Osteoblast (primary cell): ENCODE measurements at regions not wholly inside any gene's neighbourhood (a gene's known extent, or its start where the extent isn't known, plus 50 kb on each side); places are given as distances from the start of the nearest gene placed in this dataset.
"Not testable (repeated sequence)": the region's sequence is repeated elsewhere in the genome, so short reads cannot be mapped to it uniquely, and the experiment has no call there.

Experiments used
- DNase-seq: peaks from one replicate; pipeline ENCODE4 v3.0.0; 2011; ENCODE audit warnings: low spot score, mixed read lengths; ENCODE audit not compliant: insufficient read length; ENCODE audit errors: missing footprints
- H2AFZ ChIP-seq: 2 replicates; pipeline ENCODE4 v1.6.0; 2011; ENCODE audit warnings: mild to moderate bottlenecking, low read length
- H3K27ac ChIP-seq: 2 replicates; pipeline ENCODE4 v1.5.1; 2011; ENCODE audit warnings: mild to moderate bottlenecking, low read depth, low read length, moderate library complexity
- H3K27me3 ChIP-seq: 2 replicates; pipeline ENCODE4 v1.6.0; 2012; ENCODE audit warnings: mild to moderate bottlenecking, control low read depth, inconsistent platforms, low read length, moderate library complexity; ENCODE audit not compliant: insufficient read depth
- H3K36me3 ChIP-seq: 2 replicates; pipeline ENCODE4 v1.5.1; 2011; ENCODE audit warnings: mild to moderate bottlenecking, low read length, control low read depth, moderate library complexity; ENCODE audit not compliant: insufficient read depth
- H3K4me1 ChIP-seq: 2 replicates; pipeline ENCODE4 v1.5.1; 2011; ENCODE audit warnings: mild to moderate bottlenecking, low read length, control low read depth, moderate library complexity; ENCODE audit not compliant: insufficient read depth
- H3K4me2 ChIP-seq: 2 replicates; pipeline ENCODE4 v1.6.0; 2011; ENCODE audit warnings: mild to moderate bottlenecking, low read length; ENCODE audit not compliant: insufficient read depth
- H3K4me3 ChIP-seq: fragments of 200-600 bp; sonication (generic); 3 replicates; pipeline ENCODE4 v1.5.1; 2012; ENCODE audit warnings: mild to moderate bottlenecking, low read length, inconsistent platforms; ENCODE audit not compliant: insufficient read depth
- H3K79me2 ChIP-seq: 2 replicates; pipeline ENCODE4 v1.6.0; 2012; ENCODE audit warnings: mild to moderate bottlenecking, low read length, control low read depth, inconsistent platforms; ENCODE audit not compliant: insufficient read depth
- H3K9me3 ChIP-seq: 2 replicates; pipeline ENCODE4 v1.5.1; 2011; ENCODE audit warnings: low read depth, low read length, control low read depth
- H4K20me1 ChIP-seq: 2 replicates; pipeline ENCODE4 v1.6.0; 2012; ENCODE audit warnings: mild to moderate bottlenecking, low read length, control low read depth; ENCODE audit not compliant: insufficient read depth
- CTCF ChIP-seq: IDR thresholded peaks from 2 replicates; pipeline ENCODE4 v1.5.1; 2011; ENCODE audit warnings: mild to moderate bottlenecking, low read depth, low read length, moderate library complexity; ENCODE audit errors: extremely low read depth

- H4K20me1 ChIP-seq, H3K4me1 ChIP-seq, DNase-seq, H3K9me3 ChIP-seq, H3K27ac ChIP-seq, H3K4me2 ChIP-seq, H3K27me3 ChIP-seq, H3K36me3 ChIP-seq, H3K79me2 ChIP-seq, H3K4me3 ChIP-seq, H2AFZ ChIP-seq: not testable (repeated sequence)
Observed at GRCh38 chr4:118502967-118503366, 150.2 kb upstream of the PRSS12 start.

GRCh38 chr4:118504927-118505326, 152.1 kb upstream of the PRSS12 start:
- H3K27me3 ChIP-seq, H4K20me1 ChIP-seq, H3K36me3 ChIP-seq, H3K9me3 ChIP-seq, H3K27ac ChIP-seq, H3K4me2 ChIP-seq, H3K79me2 ChIP-seq, H3K4me1 ChIP-seq, H3K4me3 ChIP-seq, H2AFZ ChIP-seq: not testable (repeated sequence)
- peak; percentile 34 for DNase-seq
- TF ChIP-seq CTCF = peak; percentile 8

DNA sequence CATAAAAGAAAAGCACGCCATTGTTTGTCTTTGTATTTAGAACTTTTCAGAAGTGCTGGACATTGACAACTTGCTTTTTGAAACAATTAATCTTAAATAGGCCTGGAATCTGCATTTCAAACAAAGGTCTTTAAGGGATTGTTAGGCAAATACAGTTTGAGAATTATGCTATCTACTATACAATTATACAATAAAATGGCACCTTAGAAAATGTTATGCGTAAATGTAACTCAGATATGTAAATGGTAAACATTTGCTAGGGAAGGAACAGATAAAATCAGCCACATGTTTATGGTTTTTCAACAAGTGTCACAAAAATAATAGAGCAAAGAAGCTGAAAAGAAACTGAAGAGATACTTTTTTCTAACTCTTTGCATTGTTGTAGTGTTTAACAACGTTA, 152.7 kb upstream of the PRSS12 start:
- not testable (repeated sequence) for H3K27me3 ChIP-seq, H3K36me3 ChIP-seq, H4K20me1 ChIP-seq, H3K27ac ChIP-seq, H3K79me2 ChIP-seq, H3K4me3 ChIP-seq, H3K4me1 ChIP-seq, H3K9me3 ChIP-seq, DNase-seq, H3K4me2 ChIP-seq, H2AFZ ChIP-seq

DNA sequence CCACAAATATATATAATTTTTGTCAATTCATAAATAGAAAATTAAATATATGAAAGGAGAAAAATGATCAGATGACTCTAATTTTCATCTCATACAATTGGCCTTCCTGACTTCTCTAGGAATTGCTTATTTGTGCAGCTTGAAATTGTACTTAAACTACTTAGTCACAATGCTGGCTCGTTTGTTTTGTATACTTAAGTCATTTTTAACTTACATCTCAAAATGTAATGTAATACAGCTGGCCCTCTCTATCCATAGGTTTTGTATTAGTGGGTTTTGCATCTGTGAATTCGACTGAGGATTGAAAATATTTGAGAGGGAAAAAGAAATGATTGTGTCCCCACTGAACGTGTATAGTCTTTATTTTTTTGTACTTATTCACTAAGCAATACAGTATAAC, 160.1 kb upstream of the PRSS12 start:
- H3K4me1 ChIP-seq, DNase-seq, H3K4me2 ChIP-seq, H4K20me1 ChIP-seq, H3K79me2 ChIP-seq, H3K36me3 ChIP-seq, H3K27ac ChIP-seq, H3K27me3 ChIP-seq, H2AFZ ChIP-seq, H3K4me3 ChIP-seq, H3K9me3 ChIP-seq: not testable (repeated sequence)

DNA sequence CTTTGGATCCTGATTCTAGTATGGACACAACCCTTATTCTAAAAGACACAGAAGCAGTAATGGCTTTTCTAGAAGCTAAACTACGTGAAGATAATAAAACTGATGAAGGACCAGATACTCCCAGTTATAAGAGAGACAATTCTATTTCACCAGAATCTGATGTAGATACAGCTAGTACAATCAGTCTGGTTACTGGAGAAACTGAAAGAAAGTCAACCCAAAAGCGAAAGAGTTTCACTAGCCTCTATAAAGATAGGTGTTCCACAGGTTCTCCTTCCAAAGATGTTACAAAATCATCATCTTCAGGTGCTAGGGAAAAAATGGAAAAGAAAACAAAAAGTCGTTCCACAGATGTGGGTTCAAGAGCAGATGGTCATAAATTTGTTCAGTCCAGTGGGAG, 161.5 kb upstream of the PRSS12 start:
- H2AFZ ChIP-seq, H3K4me3 ChIP-seq, H3K79me2 ChIP-seq, H3K4me2 ChIP-seq, H3K4me1 ChIP-seq, H3K27ac ChIP-seq, H3K27me3 ChIP-seq, DNase-seq, H3K36me3 ChIP-seq, H4K20me1 ChIP-seq, H3K9me3 ChIP-seq: not testable (repeated sequence)

GRCh38 chr4:118516107-118516506, 163.3 kb upstream of the PRSS12 start:
- not testable (repeated sequence) for H3K9me3 ChIP-seq, H3K36me3 ChIP-seq, H3K79me2 ChIP-seq, H3K27ac ChIP-seq, DNase-seq, H3K4me2 ChIP-seq, H4K20me1 ChIP-seq, H3K4me1 ChIP-seq, H3K4me3 ChIP-seq, H3K27me3 ChIP-seq, H2AFZ ChIP-seq

DNA sequence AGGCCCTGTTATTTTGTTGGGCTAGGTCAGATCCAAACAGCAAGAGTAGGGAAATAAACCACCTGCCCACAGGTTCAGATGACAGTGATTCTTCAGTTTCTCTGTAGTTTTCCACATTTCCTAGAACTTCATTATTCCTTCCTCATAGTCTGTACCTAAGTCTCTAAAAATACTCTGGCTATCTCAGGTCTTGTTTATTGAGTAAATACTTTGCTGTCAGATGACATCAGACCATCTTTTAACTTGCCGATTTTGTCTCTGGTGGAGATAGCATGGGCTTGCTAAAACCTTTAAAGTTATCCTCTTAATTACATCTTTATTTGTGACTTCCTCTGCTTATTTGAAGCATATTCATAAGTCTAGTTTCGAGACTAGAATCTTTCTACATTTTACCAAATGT, 155.1 kb upstream of the METTL14 start:
- H3K4me3 ChIP-seq, H3K79me2 ChIP-seq, H3K4me2 ChIP-seq, H3K36me3 ChIP-seq, DNase-seq, H3K4me1 ChIP-seq, H4K20me1 ChIP-seq, H3K27me3 ChIP-seq, H2AFZ ChIP-seq, H3K9me3 ChIP-seq, H3K27ac ChIP-seq: not testable (repeated sequence)

GRCh38 chr4:118531947-118532346, 153.2 kb upstream of the METTL14 start:
- H3K4me2 ChIP-seq, H3K36me3 ChIP-seq, H3K4me3 ChIP-seq, DNase-seq, H3K27ac ChIP-seq, H3K79me2 ChIP-seq, H3K9me3 ChIP-seq, H2AFZ ChIP-seq, H3K27me3 ChIP-seq, H3K4me1 ChIP-seq, H4K20me1 ChIP-seq: not testable (repeated sequence)

DNA sequence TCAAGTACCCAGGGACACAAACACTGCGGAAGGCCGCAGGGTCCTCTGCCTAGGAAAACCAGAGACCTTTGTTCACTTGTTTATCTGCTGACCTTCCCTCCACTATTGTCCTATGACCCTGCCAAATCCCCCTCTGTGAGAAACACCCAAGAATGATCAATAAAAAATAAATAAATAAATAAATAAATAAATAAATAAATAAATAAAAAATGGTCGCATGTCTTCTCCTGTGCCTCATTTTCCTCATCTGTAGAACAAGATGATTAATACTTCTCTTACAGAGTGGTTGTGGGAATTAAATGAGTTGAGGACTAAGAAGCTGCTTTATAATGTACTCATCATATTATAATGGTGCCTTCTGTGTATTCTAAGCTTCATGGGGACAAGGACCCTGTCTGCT, 149.4 kb upstream of the METTL14 start:
- H3K4me1 ChIP-seq, H2AFZ ChIP-seq, H3K27me3 ChIP-seq, H3K4me2 ChIP-seq, H3K9me3 ChIP-seq, DNase-seq, H4K20me1 ChIP-seq, H3K79me2 ChIP-seq, H3K4me3 ChIP-seq, H3K27ac ChIP-seq, H3K36me3 ChIP-seq: not testable (repeated sequence)
